HG02610 (cell line): ENCODE measurements at regions not wholly inside any gene's neighbourhood (a gene's known extent, or its start where the extent isn't known, plus 50 kb on each side); places are given as distances from the start of the nearest gene placed in this dataset.
"Not testable (repeated sequence)": the region's sequence is repeated elsewhere in the genome, so short reads cannot be mapped to it uniquely, and the experiment has no call there.

ENCODE experiments used
- ATAC-seq: cut with Tn5 transposase; IDR thresholded peaks from one replicate; pipeline ENCODE4 v1.9.1; 2021; ENCODE audit warnings: mild to moderate bottlenecking, moderate library complexity; ENCODE audit not compliant: unreplicated experiment

DNA sequence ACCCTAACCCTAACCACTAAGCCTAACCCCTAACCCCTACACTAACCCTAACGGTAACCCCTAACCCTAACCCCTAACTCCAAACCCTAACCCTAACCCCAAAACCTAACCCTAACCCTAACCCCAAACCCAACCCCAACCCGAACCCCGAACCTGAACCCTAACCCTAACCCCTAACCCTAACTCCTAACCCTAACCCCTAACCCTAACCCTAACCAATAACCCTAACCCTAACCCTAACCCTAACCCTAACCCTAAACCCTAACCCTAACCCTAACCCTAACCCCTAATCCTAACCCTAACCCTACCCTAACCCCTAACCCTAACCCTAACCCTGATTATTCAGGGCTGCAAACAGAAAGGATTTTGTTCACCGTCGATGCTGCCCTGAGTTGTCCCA is 144.6 kb upstream of the DUSP22 start:
- not testable (repeated sequence) for ATAC-seq

DNA sequence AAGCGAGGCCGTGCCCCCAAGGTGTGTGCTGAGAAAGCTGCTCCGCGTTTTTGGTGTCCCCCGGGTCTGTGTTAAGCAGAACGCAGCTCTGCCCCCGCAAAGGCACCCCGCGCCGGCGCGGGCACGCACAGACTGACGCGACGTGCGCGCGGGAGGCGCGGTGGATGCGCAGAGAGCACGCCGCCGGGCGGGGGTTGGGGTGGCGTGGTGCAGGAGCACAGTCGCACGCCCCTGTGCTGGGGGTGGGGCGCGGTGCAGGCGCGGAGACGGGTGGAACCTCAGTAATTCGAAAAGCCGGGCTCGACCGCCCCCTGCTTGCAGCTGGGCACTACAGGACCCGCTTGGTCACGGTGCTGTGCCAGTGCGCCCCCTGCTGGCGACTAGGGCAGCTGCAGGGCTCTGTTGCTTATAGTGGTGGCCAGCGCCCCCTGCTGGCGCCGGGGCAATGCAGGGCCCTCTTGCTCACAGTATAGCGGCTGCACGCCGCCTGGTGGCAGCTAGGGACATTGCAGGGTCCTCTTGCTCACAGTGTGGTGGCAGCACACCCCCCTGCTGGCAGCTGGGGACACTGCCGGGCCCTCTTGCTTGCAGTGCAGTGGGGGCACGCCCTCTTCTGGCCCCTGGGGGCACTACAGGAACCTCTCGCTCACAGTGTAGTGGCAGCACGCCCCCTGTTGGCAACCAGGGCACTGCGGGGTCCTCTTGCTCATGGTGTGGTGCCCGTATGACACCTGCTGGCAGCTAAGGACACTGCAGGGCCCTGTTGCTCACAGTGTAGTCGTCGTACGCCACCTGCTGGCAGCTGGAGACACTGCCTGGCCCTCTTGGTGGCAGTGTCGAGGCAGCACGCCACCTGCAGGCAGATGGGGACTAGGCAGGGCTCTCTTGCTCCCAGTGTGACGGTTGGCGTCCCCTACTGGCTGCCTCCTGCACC is 144.0 kb upstream of the DUSP22 start:
- ATAC-seq = peak; percentile 96

- ATAC-seq = not testable (repeated sequence)
Measured at GRCh38 chr6:150147-150546, 142.1 kb upstream of the DUSP22 start.

- ATAC-seq = not testable (repeated sequence)
Measured at GRCh38 chr6:152436-152835, 139.9 kb upstream of the DUSP22 start.

- not testable (repeated sequence) for ATAC-seq
Measured at GRCh38 chr6:153026-153425, 139.3 kb upstream of the DUSP22 start.

GRCh38 chr6:153867-154266 is 138.4 kb upstream of the DUSP22 start:
- ATAC-seq = not testable (repeated sequence)

DNA sequence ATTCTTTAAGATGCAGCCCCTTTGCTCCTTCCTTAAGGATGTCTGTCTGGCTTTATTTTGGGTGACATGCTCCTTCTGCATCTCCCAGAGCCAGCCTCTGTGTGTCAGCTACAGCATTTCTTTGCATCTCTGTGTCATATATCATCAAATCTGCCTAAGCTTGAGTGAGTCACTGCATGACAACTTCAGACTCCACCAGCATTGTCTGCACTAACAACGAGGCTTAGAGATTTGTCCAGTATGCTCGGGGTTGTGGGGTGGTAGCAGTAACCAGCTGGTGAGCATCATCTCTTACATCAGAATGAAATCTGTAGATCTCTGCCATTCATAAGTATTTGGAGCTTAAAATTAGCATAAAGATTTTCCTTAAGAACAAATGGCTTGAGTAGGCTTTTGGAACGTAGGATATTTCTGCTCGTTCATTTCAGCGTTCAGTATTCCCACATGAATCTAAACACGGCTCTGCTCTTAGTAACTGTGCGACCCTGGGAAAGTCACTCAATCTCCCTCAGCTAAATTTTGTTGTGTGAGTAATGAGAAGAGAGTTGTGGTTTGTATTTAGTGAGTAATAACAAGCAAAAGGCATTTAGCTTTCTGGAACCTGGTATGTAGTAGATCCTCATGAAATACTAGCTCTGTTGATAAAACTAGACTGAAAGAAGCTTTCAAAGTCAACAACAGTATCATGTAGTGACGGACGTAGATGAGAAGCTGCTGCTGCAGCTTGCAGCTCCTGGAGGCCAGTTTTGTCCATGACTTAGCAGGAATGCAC is 137.8 kb upstream of the DUSP22 start:
- not testable (repeated sequence) for ATAC-seq

GRCh38 chr6:156010-156409 is 136.3 kb upstream of the DUSP22 start:
- ATAC-seq = no peak

- not testable (repeated sequence) for ATAC-seq
Measured at GRCh38 chr6:156441-157140, 135.7 kb upstream of the DUSP22 start.

GRCh38 chr6:157176-157575 is 135.1 kb upstream of the DUSP22 start:
- not testable (repeated sequence) for ATAC-seq

GRCh38 chr6:161657-162056 is 130.6 kb upstream of the DUSP22 start:
- ATAC-seq = not testable (repeated sequence)

DNA sequence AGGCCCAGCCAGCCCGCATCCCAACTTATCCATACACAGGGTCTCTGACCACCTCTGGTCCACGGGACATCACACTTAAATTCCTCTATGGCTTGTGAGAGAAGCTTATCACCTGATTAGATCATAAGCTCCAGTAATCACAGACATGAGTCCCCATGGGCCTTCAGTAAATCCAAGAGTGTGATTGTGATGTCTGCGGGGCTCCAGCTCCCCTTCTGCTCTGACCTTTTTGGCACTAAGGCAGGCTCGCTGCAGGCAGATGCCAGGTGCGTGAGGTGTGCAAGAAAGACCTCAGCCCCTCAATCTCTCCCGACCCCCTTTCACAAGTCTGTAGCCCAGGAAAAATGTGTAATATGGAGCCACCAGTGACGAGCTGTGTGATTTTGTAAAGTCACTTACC is 127.6 kb upstream of the DUSP22 start:
- no peak for ATAC-seq

DNA sequence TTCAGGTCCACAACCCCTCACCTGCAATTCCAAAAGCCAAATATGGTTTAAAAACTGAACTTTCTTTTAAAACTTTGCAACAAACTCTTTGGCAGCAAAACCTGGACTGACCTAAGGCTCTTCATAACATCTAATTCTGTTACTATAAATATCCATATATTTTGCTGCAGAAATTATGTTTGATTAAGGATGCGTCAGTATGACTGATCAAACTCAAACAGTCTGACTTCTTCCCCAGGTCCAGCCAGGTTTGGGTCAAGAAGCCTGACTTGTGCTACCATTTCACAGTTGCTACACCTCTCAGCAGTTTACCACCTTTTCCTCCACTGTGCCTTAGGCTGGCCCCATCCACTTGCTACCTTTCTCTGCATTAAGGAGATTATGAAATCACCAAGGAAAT is 127.0 kb upstream of the DUSP22 start:
- no peak for ATAC-seq

- ATAC-seq = no peak
Measured at GRCh38 chr6:165906-166305, 126.4 kb upstream of the DUSP22 start.

GRCh38 chr6:168865-169455 is 123.3 kb upstream of the DUSP22 start:
- ATAC-seq = no peak

DNA sequence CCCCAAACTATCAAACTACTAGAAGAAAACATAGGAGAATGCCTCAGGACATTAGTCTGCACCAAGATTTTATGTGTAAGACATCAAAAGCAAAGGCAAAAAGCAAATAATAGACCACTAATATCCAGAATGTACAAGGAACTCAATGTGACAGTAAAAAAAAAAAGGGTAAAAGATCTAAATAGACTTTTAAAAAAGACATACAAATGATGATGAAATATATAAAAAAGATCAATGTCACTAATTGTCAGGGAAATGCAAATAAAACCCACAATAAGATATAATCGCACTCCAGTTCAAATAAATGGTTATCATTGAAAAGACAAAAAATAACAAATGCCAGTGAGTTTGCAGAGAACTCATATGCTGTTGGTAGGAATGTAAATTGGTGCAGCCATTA is 118.3 kb upstream of the DUSP22 start:
- no peak for ATAC-seq

- no peak for ATAC-seq
Measured at GRCh38 chr6:175680-176079, 116.6 kb upstream of the DUSP22 start.

- no peak for ATAC-seq
Measured at GRCh38 chr6:176766-177165, 115.5 kb upstream of the DUSP22 start.

DNA sequence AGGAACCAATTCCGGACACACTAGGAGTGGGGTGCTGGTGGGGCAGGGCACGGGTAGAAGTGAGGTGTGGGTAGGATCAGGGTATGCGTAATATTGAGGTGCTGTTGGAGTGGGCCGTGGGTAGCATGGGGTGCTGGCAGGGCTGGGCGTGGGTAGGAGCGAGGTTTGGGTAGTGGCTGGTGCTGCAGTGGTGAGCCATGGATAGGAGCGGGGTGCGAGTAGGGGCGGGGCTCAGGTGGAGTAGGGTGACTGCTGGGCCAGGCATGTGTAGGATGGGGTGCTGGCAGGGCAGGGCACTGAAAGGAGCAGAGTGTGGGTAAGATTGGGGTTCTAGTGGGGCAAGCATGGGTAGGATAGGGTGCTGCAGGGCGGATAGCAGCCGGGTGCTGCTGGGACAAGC is 114.2 kb upstream of the DUSP22 start:
- ATAC-seq = no peak

DNA sequence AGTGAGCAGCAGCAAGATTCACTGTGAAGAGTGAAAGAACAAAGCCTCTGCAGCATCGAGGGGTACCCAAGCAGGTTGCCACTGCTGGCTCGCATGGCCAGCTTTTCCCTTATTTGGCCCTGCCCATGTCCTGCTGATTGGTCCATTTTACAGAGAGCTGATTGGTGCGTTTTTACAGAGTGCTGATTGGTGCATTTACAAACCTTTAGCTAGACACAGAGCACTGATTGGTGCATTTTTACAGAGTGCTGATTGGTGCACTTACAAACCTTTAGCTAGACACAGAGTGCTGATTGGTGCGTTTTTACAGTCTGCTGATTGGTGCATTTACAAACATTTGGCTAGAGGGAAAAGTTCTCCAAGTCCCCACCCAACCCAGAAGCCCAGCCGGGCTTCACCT is 113.4 kb upstream of the DUSP22 start:
- not testable (repeated sequence) for ATAC-seq
